ENCODE measurements at regions not wholly inside any gene's neighbourhood (a gene's known extent, or its start where the extent isn't known, plus 50 kb on each side); places are given as distances from the start of the nearest gene placed in this dataset.
"Not testable (repeated sequence)": the region's sequence is repeated elsewhere in the genome, so short reads cannot be mapped to it uniquely, and the experiment has no call there.

- H3K4me1 Mint-ChIP-seq (ENCODE audit: low read depth), result no peaks in the 10 kb centered on the region
- no peaks in the 10 kb centered on the region for H3K36me3 Mint-ChIP-seq (ENCODE audit: low read depth)
- peaks cover 3% of the 10 kb centered on the region for H3K9me3 Mint-ChIP-seq
- H3K27ac Mint-ChIP-seq, result no peak overlapping the region
- H3K4me3 Mint-ChIP-seq, result no peak overlapping the region
- H3K27me3 Mint-ChIP-seq (ENCODE audit: low read depth), result no peaks in the 10 kb centered on the region
Observed at GRCh38 chr12:41645624-41646023, 457.5 kb downstream of the PDZRN4 start.

GRCh38 chr12:41642808-41643207 is 454.7 kb downstream of the PDZRN4 start:
- not testable (repeated sequence) for H3K27ac Mint-ChIP-seq; H3K27me3 Mint-ChIP-seq (ENCODE audit: low read depth); H3K4me3 Mint-ChIP-seq; H3K4me1 Mint-ChIP-seq (ENCODE audit: low read depth); H3K36me3 Mint-ChIP-seq (ENCODE audit: low read depth); H3K9me3 Mint-ChIP-seq

- no peaks in the 10 kb centered on the region for H3K27me3 Mint-ChIP-seq (ENCODE audit: low read depth)
- H3K4me1 Mint-ChIP-seq (ENCODE audit: low read depth), result no peaks in the 10 kb centered on the region
- H3K36me3 Mint-ChIP-seq (ENCODE audit: low read depth), result no peaks in the 10 kb centered on the region
- no peaks in the 10 kb centered on the region for H3K9me3 Mint-ChIP-seq
- H3K4me3 Mint-ChIP-seq, result no peak overlapping the region
- no peak overlapping the region for H3K27ac Mint-ChIP-seq
Observed at GRCh38 chr12:41636653-41637052, 448.5 kb downstream of the PDZRN4 start.

- Mint-ChIP-seq H3K27me3 (ENCODE audit: low read depth) (no peaks in the 10 kb centered on the region), H3K27ac (no peak overlapping the region), H3K36me3 (ENCODE audit: low read depth) (no peaks in the 10 kb centered on the region), H3K4me3 (no peak overlapping the region), H3K9me3 (peaks cover 3% of the 10 kb centered on the region), H3K4me1 (ENCODE audit: low read depth) (no peaks in the 10 kb centered on the region)
Observed at GRCh38 chr12:41635626-41636364, 447.7 kb downstream of the PDZRN4 start.

GRCh38 chr12:41634091-41634490 is 446.0 kb downstream of the PDZRN4 start:
- Mint-ChIP-seq H3K4me1 (ENCODE audit: low read depth) (no peaks in the 10 kb centered on the region), H3K27ac (no peak overlapping the region), H3K36me3 (ENCODE audit: low read depth) (no peaks in the 10 kb centered on the region), H3K27me3 (ENCODE audit: low read depth) (no peaks in the 10 kb centered on the region), H3K9me3 (peaks cover 3% of the 10 kb centered on the region), H3K4me3 (no peak overlapping the region)

- Mint-ChIP-seq H3K4me3 (no peak overlapping the region), H3K27me3 (ENCODE audit: low read depth) (no peaks in the 10 kb centered on the region), H3K27ac (no peak overlapping the region)
Observed at GRCh38 chr12:41629611-41630010, 441.5 kb downstream of the PDZRN4 start.

GRCh38 chr12:41627476-41627875 is 439.4 kb downstream of the PDZRN4 start:
- H3K9me3 Mint-ChIP-seq, result peaks cover 3% of the 10 kb centered on the region
- no peak overlapping the region for H3K4me3 Mint-ChIP-seq
- no peak overlapping the region for H3K27ac Mint-ChIP-seq
- no peaks in the 10 kb centered on the region for H3K27me3 Mint-ChIP-seq (ENCODE audit: low read depth)
- H3K4me1 Mint-ChIP-seq (ENCODE audit: low read depth), result no peaks in the 10 kb centered on the region
- H3K36me3 Mint-ChIP-seq (ENCODE audit: low read depth), result no peaks in the 10 kb centered on the region

More at GRCh38 chr12:41629611-41630010, 441.5 kb downstream of the PDZRN4 start:
- H3K4me1 Mint-ChIP-seq (ENCODE audit: low read depth), result no peaks in the 10 kb centered on the region
- no peaks in the 10 kb centered on the region for H3K36me3 Mint-ChIP-seq (ENCODE audit: low read depth)
- H3K9me3 Mint-ChIP-seq, result peaks cover 3% of the 10 kb centered on the region

- Mint-ChIP-seq H3K27me3 (ENCODE audit: low read depth) (no peaks in the 10 kb centered on the region), H3K27ac (no peak overlapping the region), H3K4me3 (no peak overlapping the region), H3K9me3 (no peaks in the 10 kb centered on the region), H3K36me3 (ENCODE audit: low read depth) (no peaks in the 10 kb centered on the region), H3K4me1 (ENCODE audit: low read depth) (no peaks in the 10 kb centered on the region)
Observed at GRCh38 chr12:41624571-41624970, 436.5 kb downstream of the PDZRN4 start.

Data from T-helper 1 cell treated with Interleukin-12 subunit alpha and Interleukin-12 subunit beta and Interleukin-4 antibody, amounts not matched to agents 30 μg/mL and 1 μg/mL, for 36 hours (primary cell).